Upper lobe of left lung (tissue), 6 donors: ENCODE measurements at regions not wholly inside any gene's neighbourhood (a gene's known extent, or its start where the extent isn't known, plus 50 kb on each side); places are given as distances from the start of the nearest gene placed in this dataset.

Source experiments
- ATAC-seq, 2 donors: fragments of 200-7000 bp; cut with Tn5 transposase; one replicate each; pipeline ENCODE4 v1.9.1; 2022; ENCODE audit warnings: mild to moderate bottlenecking in 2 of 2, moderate library complexity in 2 of 2; ENCODE audit not compliant: low FRiP score in 2 of 2
- DNase-seq, 2 donors: peaks; one replicate each; pipeline ENCODE4 v3.0.0-alpha.2; 2019 to 2020
- H3K27ac ChIP-seq, 4 donors: fragments of 200-600 bp; sonication (generic); one replicate each; pipeline ENCODE4 v1.5.1; 2016 to 2019
- H3K27me3 ChIP-seq, 4 donors: fragments of 200-600 bp; sonication (generic); one replicate each; pipeline ENCODE4 v1.5.1; 2017 to 2019
- H3K36me3 ChIP-seq, 4 donors: fragments of 200-600 bp; sonication (generic); one replicate each; pipeline ENCODE4 v1.5.1; 2016 to 2019
- H3K4me1 ChIP-seq, 4 donors: fragments of 200-600 bp; sonication (generic); one replicate each; pipeline ENCODE4 v1.5.1; 2018 to 2019
- H3K4me3 ChIP-seq, 4 donors: fragments of 200-600 bp; sonication (generic); one replicate each; pipeline ENCODE4 v1.5.1; 2017 to 2019; ENCODE audit warnings: mild to moderate bottlenecking in 2 of 4, moderate library complexity in 1 of 4
- H3K9me3 ChIP-seq, 4 donors: fragments of 200-600 bp; sonication (generic); one replicate each; pipeline ENCODE4 v1.5.1; 2018 to 2019
- EP300 ChIP-seq, 4 donors: sonication (generic); formaldehyde crosslinking; IDR thresholded peaks; one replicate each; pipeline ENCODE4 v1.5.1; 2017; ENCODE audit warnings: antibody characterized with exemption in 4 of 4, control low read depth in 2 of 4
- POLR2A ChIP-seq, 4 donors: fragments of 450-650 bp; IDR thresholded peaks; one replicate each; pipeline ENCODE4 v1.5.1; 2016 to 2017; ENCODE audit warnings: antibody characterized with exemption in 4 of 4, mild to moderate bottlenecking in 2 of 4
- POLR2AphosphoS5 ChIP-seq, 2 donors: sonication (generic); formaldehyde crosslinking; IDR thresholded peaks; one replicate each; pipeline ENCODE4 v1.5.1; 2017; ENCODE audit warnings: antibody characterized with exemption in 2 of 2
- WGBS, 2 donors: methylation state at CpG; one replicate each; pipeline ENCODE4 v1.1.5; 2017 to 2018; 5-methylcytosine and 5-hydroxymethylcytosine counted together
- TF ChIP-seq, protein P1 (sequence below), 6 experiments: fragments of 450-650 bp in 4 of 6; fragments of 200-600 bp in 2 of 6; sonication (generic) in 2 of 6; IDR thresholded peaks; one replicate each; pipeline ENCODE4 v1.5.1; 2016 to 2019; ENCODE audit warnings: antibody characterized with exemption in 6 of 6
- donor health status: DM: no; HTN: no; CAD: no; lungs with moderate emphysema.
- donor health status: DM: no; HTN: yes; CAD: no; lungs with severe emphysema.

DNA sequence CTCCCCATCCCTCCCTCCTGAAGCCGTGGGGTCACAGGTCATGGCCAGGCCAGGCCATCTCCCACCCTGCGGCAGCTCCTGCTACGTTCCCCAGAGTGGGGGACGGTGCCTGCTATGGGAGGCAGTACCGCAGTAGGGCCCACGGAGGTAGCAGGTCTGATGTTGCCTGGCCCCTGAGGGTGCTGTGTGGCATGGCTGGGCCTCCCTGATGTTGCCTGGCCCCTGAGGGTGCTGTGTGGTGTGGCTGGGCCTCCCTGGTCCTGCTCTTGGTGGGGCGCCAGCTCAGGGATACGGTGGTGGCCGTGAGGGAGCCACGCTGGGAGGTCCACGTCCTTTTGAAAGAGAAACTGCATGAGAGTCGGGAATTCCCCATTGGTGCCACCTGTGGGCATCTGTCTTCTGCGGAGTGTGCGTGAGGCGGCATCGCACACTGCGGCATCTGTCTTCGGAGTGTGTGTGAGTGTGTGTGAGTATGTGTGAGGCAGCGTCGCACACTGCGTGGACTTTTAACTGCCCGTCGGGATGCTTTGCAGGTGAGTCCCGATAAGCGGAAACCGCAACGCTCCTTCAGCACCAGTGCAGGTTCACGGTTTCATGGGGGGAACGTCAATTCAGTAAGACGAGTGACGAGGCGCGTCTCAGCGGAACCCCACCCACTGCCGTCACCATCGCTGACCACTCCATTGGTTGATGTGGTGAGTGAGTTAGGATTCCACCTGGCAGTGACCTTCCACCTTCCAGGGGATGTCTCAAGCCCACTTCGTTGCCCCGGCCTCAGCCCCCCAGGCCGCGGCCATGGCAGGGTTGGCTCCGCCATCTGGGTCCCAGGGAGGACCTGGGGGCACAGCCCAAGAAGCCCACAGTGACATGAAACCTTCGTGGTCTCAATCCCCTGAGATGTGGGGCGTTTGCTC, 51.2 kb upstream of the CFAP46 start:
- 93 to 94% methylated on average over 37 to 42 of the region's 43 CpGs for WGBS, 2 donors
- no peaks in the 10 kb centered on the region for H3K27me3 ChIP-seq
- DNase-seq (peak in 1 of 2 donors; percentile 79), ATAC-seq (no peak)
- TF ChIP-seq EP300 (IDR thresholded peaks at IDR 0.05): no peak
- no peak for TF ChIP-seq POLR2A (IDR thresholded peaks at IDR 0.05)
- no peak for TF ChIP-seq POLR2AphosphoS5 (IDR thresholded peaks at IDR 0.05)
- TF ChIP-seq, protein P1, sequence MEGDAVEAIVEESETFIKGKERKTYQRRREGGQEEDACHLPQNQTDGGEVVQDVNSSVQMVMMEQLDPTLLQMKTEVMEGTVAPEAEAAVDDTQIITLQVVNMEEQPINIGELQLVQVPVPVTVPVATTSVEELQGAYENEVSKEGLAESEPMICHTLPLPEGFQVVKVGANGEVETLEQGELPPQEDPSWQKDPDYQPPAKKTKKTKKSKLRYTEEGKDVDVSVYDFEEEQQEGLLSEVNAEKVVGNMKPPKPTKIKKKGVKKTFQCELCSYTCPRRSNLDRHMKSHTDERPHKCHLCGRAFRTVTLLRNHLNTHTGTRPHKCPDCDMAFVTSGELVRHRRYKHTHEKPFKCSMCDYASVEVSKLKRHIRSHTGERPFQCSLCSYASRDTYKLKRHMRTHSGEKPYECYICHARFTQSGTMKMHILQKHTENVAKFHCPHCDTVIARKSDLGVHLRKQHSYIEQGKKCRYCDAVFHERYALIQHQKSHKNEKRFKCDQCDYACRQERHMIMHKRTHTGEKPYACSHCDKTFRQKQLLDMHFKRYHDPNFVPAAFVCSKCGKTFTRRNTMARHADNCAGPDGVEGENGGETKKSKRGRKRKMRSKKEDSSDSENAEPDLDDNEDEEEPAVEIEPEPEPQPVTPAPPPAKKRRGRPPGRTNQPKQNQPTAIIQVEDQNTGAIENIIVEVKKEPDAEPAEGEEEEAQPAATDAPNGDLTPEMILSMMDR (IDR thresholded peaks at IDR 0.05): no peak
- no peaks in the 10 kb centered on the region for H3K9me3 ChIP-seq
- H3K4me3 ChIP-seq: peak overlapping the region in 2 of 4 donors; percentile 36 to 47
- no peaks in the 10 kb centered on the region for H3K4me1 ChIP-seq
- H3K36me3 ChIP-seq: no peaks in the 10 kb centered on the region
- no peak overlapping the region for H3K27ac ChIP-seq

DNA sequence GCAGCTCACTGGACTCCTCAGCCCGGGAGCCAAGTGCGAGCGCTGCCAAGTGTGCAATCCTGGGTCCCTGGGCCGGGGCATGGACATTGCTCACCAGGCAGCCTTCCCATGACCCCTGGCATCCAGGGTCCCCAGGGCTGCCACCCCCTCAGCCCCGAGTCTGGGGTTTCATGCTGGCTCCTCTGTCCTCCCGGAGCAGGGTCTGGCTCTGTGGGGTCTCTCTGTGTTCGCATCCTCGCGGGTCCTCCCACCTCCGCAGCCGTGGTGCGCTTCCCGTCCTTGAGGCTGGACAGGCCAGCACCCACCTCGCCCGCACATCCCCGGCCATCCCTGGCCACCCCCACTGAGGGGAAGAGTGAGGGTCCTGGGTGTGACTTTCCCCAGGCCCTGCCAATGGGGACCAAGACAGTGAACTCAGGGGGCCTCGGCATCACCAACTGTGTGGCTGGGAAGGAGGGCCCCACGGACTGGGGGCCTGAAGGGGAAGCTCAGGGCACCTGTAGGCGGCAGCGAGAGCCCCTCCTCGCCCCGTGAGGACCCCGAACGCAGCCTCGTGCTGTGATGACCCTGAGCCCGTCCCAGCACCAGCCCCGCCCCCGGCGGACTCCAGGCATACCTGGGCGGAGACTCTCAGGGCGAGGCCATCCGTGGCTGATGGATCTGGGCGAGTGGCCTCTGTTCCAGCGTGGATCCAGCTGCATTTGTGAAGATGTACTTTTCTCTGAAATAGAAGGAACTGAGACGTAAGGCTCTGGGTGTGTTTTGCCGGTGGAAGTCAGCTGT, 50.3 kb upstream of the CFAP46 start:
- Histone ChIP-seq H3K36me3 (no peaks in the 10 kb centered on the region), H3K9me3 (no peaks in the 10 kb centered on the region), H3K4me1 (no peaks in the 10 kb centered on the region), H3K4me3 (no peak overlapping the region), H3K27me3 (no peaks in the 10 kb centered on the region), H3K27ac (no peak overlapping the region)
- WGBS, 2 donors: 86 to 88% methylated on average over 25 to 34 of the region's 36 CpGs
- peak in 1 of 2 donors; percentile 4 for ATAC-seq
- DNase-seq: peak in 1 of 2 donors; percentile 83
- TF ChIP-seq, protein P1 (IDR thresholded peaks at IDR 0.05): no peak
- TF ChIP-seq POLR2A (IDR thresholded peaks at IDR 0.05) (no peak), EP300 (IDR thresholded peaks at IDR 0.05) (no peak), POLR2AphosphoS5 (IDR thresholded peaks at IDR 0.05) (no peak)
